Subcutaneous abdominal adipose tissue (tissue), 5 donors: ENCODE measurements at regions not wholly inside any gene's neighbourhood (a gene's known extent, or its start where the extent isn't known, plus 50 kb on each side); places are given as distances from the start of the nearest gene placed in this dataset.

Experiments used
- H3K27ac ChIP-seq: one replicate; pipeline ENCODE4 v1.7.0; 2013; ENCODE audit warnings: low read depth, mild to moderate bottlenecking, inconsistent platforms, low read length, moderate library complexity
- H3K27me3 ChIP-seq, 5 donors: one replicate each; pipeline ENCODE4 v1.7.0; 2013; ENCODE audit warnings: low read length in 5 of 5, inconsistent platforms in 1 of 5; ENCODE audit not compliant: control insufficient read depth in 5 of 5, insufficient read depth in 4 of 5
- H3K36me3 ChIP-seq, 5 donors: one replicate each; pipeline ENCODE4 v1.7.0; 2013; ENCODE audit warnings: low read length in 5 of 5; ENCODE audit not compliant: control insufficient read depth in 5 of 5, insufficient read depth in 5 of 5
- H3K4me1 ChIP-seq, 5 donors: one replicate each; pipeline ENCODE4 v1.7.0; 2013; ENCODE audit warnings: low read length in 5 of 5, mild to moderate bottlenecking in 3 of 5, moderate library complexity in 1 of 5; ENCODE audit not compliant: control insufficient read depth in 5 of 5, insufficient read depth in 5 of 5
- H3K4me3 ChIP-seq, 5 donors: one replicate each; pipeline ENCODE4 v1.7.0; 2013; ENCODE audit warnings: low read length in 5 of 5, low read depth in 1 of 5
- H3K9ac ChIP-seq, 5 donors: one replicate each; pipeline ENCODE4 v1.7.0; 2013; ENCODE audit warnings: low read length in 5 of 5, mild to moderate bottlenecking in 4 of 5, moderate library complexity in 3 of 5
- H3K9me3 ChIP-seq, 5 donors: one replicate each; pipeline ENCODE4 v1.7.0; 2013; ENCODE audit warnings: low read length in 5 of 5; ENCODE audit not compliant: control insufficient read depth in 5 of 5
- donor health status: healthy.
- donor health status: healthy.
- donor health status: healthy.
- donor health status: healthy.
- donor health status: healthy.

DNA sequence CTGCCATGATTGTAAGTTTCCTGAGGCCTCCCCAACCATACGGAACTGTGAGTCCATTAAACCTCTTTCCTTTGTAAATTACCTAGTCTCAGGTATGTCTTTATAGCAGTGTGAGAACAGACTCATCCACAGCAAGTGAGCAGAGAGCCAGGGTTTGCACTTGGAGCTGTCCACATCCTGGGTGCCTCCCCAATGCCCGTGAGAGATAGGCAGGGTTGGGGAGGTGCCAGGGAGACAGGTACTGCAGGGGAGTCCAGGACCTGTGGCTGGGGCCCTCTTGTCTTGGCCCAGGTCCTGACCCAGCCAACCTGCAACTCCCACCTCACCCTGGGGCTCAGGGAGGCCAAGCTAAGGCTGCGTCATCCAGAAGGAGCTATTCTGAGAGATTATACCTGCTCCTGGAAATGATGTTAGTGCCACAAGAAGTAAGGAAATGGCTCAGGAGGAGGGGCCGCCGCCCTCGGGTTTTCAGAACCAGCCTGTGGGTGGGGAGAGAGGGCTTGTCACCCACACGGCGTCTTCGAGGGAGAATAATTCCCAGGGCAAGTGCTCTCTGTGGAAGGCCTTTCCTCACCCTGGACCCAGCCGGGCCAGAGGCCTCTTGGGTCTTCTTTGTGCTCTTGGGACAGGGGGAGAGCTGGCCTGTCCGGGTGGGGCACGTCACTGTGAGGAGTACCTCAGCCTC is 66.5 kb downstream of the ADRA2C start:
- Histone ChIP-seq H3K9ac (no peak overlapping the region), H3K27me3 (peaks cover 15 to 54% (median 51%) of the 10 kb centered on the region in 5 donors), H3K4me3 (no peak overlapping the region), H3K27ac (no peak overlapping the region), H3K36me3 (no peaks in the 10 kb centered on the region), H3K4me1 (peaks cover 2 to 6% (median 4%) of the 10 kb centered on the region in 5 donors), H3K9me3 (peaks cover 0 to 7% (median under 1%) of the 10 kb centered on the region in 5 donors)

DNA sequence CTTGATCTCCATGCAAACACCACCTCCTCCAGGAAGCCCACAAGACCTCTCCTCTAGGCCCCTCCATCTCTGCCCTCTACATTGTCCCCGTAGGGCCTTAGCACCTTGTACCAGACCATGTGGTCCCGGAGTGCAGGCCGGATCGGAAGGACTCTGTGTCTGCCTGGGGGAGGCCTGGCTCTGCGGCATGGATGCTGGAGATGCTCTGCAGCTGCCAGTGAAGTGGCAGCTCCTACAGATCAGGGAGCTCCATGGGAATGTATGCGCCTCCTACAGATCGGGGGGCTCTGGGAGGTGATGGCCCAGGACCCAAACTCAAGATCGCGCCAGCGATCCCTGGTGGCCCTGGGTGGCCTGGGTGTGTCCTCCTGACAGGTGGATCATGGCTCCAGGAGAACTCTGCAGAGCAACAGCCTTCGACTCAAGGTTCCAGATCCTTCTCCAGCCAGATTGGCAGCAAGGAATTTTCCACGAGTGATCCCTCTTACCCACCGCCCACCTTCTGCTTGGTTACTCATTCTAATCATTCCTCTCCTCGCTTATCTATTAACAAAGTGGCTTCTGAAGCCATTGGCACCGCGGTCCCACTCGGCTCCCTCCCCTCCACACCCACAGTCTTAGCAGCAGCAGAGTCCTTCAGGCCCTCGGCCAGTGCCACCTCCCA is 67.3 kb downstream of the ADRA2C start:
- no peak overlapping the region for H3K9ac ChIP-seq
- H3K4me3 ChIP-seq, result no peak overlapping the region
- peaks cover 0 to 14% (median 6%) of the 10 kb centered on the region in 5 donors for H3K9me3 ChIP-seq
- H3K27ac ChIP-seq, result no peak overlapping the region
- peaks cover 15 to 59% (median 52%) of the 10 kb centered on the region in 5 donors for H3K27me3 ChIP-seq
- peaks cover 0 to 2% (median 0%) of the 10 kb centered on the region in 5 donors for H3K4me1 ChIP-seq
- no peaks in the 10 kb centered on the region for H3K36me3 ChIP-seq

DNA sequence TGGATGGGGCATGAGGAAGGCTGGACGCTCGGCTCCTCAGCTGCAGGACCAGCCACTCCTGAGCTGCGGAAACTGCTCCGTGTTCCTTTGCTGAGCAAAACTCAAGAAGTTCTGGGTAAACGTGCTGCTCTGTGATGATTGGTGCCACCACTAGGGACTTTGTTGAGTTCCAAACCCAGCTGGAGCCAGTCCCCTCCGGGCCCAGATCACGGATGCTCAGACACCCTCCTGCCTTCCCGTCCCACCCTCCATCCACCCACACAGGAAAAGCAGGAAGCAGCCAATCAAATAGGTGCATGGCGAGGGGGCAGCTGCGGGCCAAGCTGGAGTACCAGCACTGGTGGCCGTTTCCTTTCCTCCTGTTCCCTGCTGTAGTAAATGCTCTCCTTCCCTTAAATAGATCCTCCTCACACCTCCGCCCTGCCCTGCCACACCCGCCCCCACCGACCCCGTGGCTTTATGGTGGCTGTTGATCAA is 68.0 kb downstream of the ADRA2C start:
- Histone ChIP-seq H3K27ac (no peak overlapping the region), H3K9ac (no peak overlapping the region), H3K27me3 (peaks cover 15 to 59% (median 55%) of the 10 kb centered on the region in 5 donors), H3K4me1 (peaks cover 0 to 2% (median 0%) of the 10 kb centered on the region in 5 donors), H3K9me3 (peaks cover 0 to 16% (median 6%) of the 10 kb centered on the region in 5 donors), H3K36me3 (no peaks in the 10 kb centered on the region), H3K4me3 (no peak overlapping the region)

DNA sequence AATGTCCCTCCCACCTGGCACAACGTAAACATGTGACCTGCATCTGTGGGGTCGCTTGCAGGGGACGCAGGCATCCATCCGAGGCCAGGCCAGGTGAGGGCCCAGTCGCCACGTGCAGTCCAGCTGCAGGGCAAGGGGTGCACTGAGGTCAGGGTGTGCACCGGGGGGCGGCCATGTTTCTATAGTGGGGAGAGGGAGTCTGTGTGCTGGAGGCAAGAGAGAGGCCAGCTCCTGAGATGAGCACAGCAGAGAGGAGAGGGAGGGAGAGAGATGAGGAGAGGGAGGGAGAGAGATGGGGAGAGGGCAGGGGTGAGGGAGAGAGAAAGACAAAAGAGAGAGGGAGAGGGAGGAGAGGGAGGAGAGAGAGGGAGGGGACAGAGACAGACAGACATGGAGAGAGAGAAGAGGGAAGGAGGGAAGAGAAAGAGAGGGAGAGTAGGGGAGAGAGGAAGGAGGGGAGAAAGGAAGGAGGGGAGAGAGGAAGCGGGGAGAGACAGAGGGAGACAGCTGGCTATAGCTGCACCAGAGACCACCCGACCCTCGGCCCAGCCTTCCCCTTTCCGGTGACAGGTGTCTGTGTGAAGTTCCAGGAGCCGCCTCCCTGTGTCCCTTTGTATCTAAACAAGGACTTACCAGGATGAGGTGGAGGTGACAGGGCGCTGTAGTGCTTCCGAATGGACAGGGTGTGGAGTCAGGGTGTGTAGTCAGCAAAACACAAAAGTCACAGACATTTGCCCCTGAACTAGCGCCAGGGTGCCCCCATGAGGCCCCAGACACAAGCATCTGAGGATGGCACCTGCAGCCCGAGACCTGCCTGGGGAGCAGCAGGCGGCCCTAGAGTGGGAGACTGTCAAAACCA is 68.7 kb downstream of the ADRA2C start:
- H3K9ac ChIP-seq, result no peak overlapping the region
- peaks cover 0 to 16% (median 6%) of the 10 kb centered on the region in 5 donors for H3K9me3 ChIP-seq
- peaks cover 0 to 2% (median 0%) of the 10 kb centered on the region in 5 donors for H3K4me1 ChIP-seq
- H3K27ac ChIP-seq, result no peak overlapping the region
- peaks cover 18 to 54% (median 52%) of the 10 kb centered on the region in 5 donors for H3K27me3 ChIP-seq
- H3K4me3 ChIP-seq, result no peak overlapping the region
- no peaks in the 10 kb centered on the region for H3K36me3 ChIP-seq

DNA sequence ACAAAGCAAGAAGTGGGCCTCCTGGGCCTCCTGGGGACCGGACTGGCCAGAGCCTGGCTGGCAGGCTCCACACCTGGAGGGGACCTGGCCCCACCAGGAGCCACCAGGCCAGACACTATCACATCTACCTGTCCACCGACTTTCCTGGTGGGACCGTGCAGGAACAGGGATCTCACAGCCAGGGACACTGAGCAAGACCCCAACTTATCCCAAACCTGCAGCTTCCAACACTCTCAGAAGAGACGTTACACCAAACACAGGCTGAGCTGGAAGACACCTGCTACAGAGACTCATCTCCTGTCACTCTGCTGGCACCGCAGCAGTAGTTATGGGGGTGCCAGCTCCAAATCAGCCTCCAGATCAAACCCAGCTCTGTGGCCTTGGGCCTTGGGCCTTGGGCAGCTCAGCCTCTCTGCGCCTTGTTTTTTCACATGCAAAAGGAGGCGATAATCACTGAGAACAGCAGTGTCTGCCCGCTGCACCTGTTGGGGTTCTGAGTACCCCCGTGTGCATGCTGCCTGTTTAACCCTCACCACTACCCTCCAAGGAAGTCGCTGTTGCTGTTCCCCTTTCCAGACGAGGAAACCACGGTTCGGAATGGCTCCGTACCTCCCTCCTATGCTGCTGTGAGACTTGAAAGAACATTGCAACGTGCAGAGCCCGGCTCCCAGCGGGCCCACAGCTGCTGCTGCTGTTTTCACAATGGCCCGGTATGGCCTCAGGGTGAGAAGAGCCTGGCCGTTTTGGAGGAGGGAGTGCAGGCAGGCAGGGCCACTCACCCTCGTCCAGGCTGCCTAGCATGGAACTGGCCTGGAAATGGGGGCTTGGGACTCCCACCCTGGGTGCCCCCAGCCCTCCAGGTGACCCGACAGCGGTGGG is 69.6 kb downstream of the ADRA2C start:
- Histone ChIP-seq H3K27ac (no peak overlapping the region), H3K27me3 (peaks cover 18 to 57% (median 44%) of the 10 kb centered on the region in 5 donors)

DNA sequence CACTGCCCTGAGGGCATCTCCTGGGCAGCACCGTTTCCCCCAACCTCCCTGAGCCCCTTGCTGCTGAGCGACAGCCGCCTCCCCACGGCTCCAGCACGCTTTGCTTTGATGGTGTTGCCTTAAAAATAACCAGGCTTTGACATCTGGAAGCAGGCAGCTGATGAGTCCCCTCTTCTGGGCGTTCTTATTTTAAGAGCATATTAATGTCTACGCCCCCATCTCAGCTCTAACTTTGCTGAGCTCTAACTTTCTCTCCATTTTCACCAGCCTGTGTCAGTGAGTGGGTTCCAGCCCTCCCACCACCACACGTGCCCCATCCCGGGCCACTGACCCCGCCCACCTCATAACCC is 70.2 kb downstream of the ADRA2C start:
- peaks cover 18 to 54% (median 43%) of the 10 kb centered on the region in 5 donors for H3K27me3 ChIP-seq
- H3K36me3 ChIP-seq, result no peaks in the 10 kb centered on the region
- H3K27ac ChIP-seq, result no peak overlapping the region
- no peak overlapping the region for H3K4me3 ChIP-seq
- peaks cover 0 to 16% (median 6%) of the 10 kb centered on the region in 5 donors for H3K9me3 ChIP-seq
- peaks cover 0 to 2% (median 0%) of the 10 kb centered on the region in 5 donors for H3K4me1 ChIP-seq
- H3K9ac ChIP-seq, result no peak overlapping the region

More for the DNA sequence above, 69.6 kb downstream of the ADRA2C start:
- H3K4me3 ChIP-seq, result no peak overlapping the region
- peaks cover 0 to 2% (median 0%) of the 10 kb centered on the region in 5 donors for H3K4me1 ChIP-seq
- H3K9ac ChIP-seq, result no peak overlapping the region
- H3K9me3 ChIP-seq, result peaks cover 0 to 16% (median 6%) of the 10 kb centered on the region in 5 donors
- H3K36me3 ChIP-seq, result no peaks in the 10 kb centered on the region

DNA sequence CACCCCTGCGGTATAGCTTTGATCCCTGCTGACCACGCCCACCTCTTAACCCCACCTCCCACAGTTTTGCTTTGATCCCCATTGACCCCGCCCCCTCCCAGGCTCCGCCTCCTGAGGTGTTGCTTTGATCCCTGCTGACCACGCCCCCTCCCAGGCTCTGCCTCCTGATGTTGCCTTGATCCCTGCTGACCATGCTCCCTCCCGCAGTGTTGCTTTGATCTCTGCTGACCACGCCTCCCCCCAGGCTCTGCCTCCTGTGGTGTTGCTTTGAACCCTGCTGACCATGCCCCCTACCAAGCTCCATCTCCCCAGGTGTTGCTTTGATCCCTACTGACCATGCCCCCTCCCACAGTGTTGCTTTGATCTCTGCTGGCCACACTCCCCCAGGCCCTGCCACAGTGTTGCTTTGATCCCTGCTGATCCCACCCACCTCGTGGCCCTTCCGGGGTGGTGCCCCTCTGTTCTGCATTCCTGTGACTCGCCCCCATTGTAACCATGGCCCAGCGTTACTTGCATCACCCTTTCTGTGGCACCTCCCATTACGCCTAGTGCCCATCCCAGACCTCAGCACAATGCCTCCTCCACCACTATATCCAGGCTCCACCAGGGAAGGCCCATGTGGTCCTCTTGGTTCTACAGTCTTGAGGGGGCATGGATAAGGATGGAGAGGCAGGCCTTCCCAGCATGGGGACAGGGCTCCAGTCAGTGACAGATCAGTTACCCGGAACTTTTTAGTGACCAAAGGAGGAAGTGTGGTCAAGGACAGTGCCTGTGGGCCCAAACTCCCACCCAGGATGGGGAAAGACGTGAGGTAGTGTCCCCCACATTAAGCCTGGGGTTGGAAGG is 70.8 kb downstream of the ADRA2C start:
- no peak overlapping the region for H3K4me3 ChIP-seq
- H3K9ac ChIP-seq, result no peak overlapping the region
- peaks cover 0 to 2% (median 0%) of the 10 kb centered on the region in 5 donors for H3K4me1 ChIP-seq
- H3K27me3 ChIP-seq, result peaks cover 18 to 54% (median 43%) of the 10 kb centered on the region in 5 donors
- peaks cover 0 to 16% (median 6%) of the 10 kb centered on the region in 5 donors for H3K9me3 ChIP-seq
- no peaks in the 10 kb centered on the region for H3K36me3 ChIP-seq
- no peak overlapping the region for H3K27ac ChIP-seq

DNA sequence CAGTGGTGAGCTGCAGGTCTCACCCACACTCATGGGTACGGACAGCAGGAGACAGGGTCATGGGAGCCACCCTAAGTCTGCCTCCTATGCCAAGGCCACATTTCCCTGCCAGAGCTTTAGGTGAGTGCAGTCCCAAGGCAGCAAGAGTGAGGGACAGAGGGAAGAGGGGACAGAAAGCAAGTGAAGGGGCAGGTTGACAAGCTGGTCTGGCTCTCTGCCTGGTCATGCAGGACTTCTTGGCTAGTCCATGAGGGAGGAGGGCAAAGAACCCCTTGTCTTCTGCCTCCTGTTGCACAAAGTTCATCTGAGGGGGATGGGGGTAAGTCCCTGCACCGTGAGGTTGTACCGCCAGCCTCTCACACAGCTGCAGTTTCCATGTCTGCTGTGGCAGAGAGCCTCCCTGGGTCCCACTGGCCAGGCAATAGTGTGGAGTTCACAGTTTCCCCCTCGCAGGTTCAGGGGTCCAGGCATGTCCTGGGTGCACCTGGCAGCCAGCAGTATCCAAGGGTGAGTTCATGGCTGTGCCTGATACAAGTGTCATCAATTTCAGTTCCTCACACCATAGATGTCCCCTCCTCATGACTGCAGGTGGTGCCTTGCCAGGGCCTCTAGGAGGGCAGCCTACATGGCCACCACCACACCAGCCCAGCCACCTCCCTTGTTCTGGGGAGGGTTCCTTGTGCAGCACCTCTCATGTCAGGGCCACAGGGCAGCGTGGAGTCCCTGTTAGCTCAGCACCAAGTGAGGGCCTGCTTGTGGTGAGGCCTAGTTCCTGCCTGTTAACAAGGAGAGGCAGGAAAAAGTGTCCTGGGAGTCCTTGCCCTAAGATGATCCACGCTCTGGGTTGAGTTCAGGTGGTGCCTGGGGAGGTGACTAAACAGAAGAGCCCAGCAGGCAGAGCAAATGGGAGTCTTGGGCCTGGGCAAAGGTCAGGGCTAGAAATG is 72.5 kb downstream of the ADRA2C start:
- H3K4me1 ChIP-seq, result no peaks in the 10 kb centered on the region
- no peak overlapping the region for H3K4me3 ChIP-seq
- no peak overlapping the region for H3K9ac ChIP-seq
- H3K27ac ChIP-seq, result no peak overlapping the region
- H3K27me3 ChIP-seq, result peaks cover 18 to 52% (median 36%) of the 10 kb centered on the region in 5 donors
- H3K36me3 ChIP-seq, result no peaks in the 10 kb centered on the region
- peaks cover 0 to 16% (median 6%) of the 10 kb centered on the region in 5 donors for H3K9me3 ChIP-seq
